HEK293 (cell line): ENCODE measurements at regions not wholly inside any gene's neighbourhood (a gene's known extent, or its start where the extent isn't known, plus 50 kb on each side); places are given as distances from the start of the nearest gene placed in this dataset.

Source experiments
- CTCF ChIA-PET: fragments of 350-600 bp; formaldehyde crosslinking; extraction: SDS; loops from one replicate; lab custom pipeline; 2021; ENCODE audit warnings: antibody characterized with exemption; lab: Yijun Ruan, JAX
- POLR2A ChIA-PET: fragments of 300-600 bp; formaldehyde crosslinking; extraction: SDS; loops from one replicate; lab custom pipeline; 2020; ENCODE audit warnings: antibody characterized with exemption, inconsistent platforms; lab: Yijun Ruan, JAX
- H3K27ac ChIP-seq: fragments of 200-500 bp; sonication (Bioruptor generic); 2 replicates; pipeline ENCODE4 v1.5.1; 2014; ENCODE audit warnings: low read depth, low read length, control low read depth, inconsistent platforms; ENCODE audit errors: extremely low read depth
- H3K36me3 ChIP-seq, 2 experiments: fragments of 200-500 bp in 1 of 2; sonication (Bioruptor generic) in 1 of 2; 1 replicate in 1 of 2; 2 replicates in 1 of 2; pipeline ENCODE4 v1.5.1; 2014 to 2017; ENCODE audit warnings: inconsistent platforms in 2 of 2, low read length in 2 of 2; ENCODE audit not compliant: control insufficient read depth in 2 of 2, insufficient read depth in 1 of 2
- H3K4me1 ChIP-seq: fragments of 200-500 bp; sonication (Bioruptor generic); 2 replicates; pipeline ENCODE4 v1.5.1; 2014; ENCODE audit warnings: mild to moderate bottlenecking, low read length, inconsistent platforms; ENCODE audit not compliant: control insufficient read depth, insufficient read depth
- H3K4me3 ChIP-seq: 2 replicates; pipeline ENCODE4 v1.5.1; 2011; ENCODE audit warnings: low read depth, mild to moderate bottlenecking, control low read depth, low read length, moderate library complexity
- H3K9me3 ChIP-seq: fragments of 200-500 bp; sonication (Bioruptor generic); 2 replicates; pipeline ENCODE4 v1.5.1; 2014; ENCODE audit warnings: low read depth, low read length, inconsistent platforms; ENCODE audit not compliant: control insufficient read depth, insufficient read depth
- GLI4 ChIP-seq: fragments of 450-650 bp; formaldehyde crosslinking; IDR thresholded peaks from 2 replicates; pipeline ENCODE4 v1.5.1; 2016; ENCODE audit warnings: missing biosample characterization, missing genetic modification characterization
- IKZF3 ChIP-seq: fragments of 450-650 bp; IDR thresholded peaks from 2 replicates; pipeline ENCODE4 v1.5.0; 2018; ENCODE audit warnings: missing biosample characterization, mild to moderate bottlenecking, missing genetic modification characterization, moderate library complexity
- KLF16 ChIP-seq: fragments of 450-650 bp; formaldehyde crosslinking; IDR thresholded peaks from 2 replicates; pipeline ENCODE4 v1.5.1; 2017; ENCODE audit warnings: missing biosample characterization, missing genetic modification characterization
- MYNN ChIP-seq: fragments of 450-650 bp; formaldehyde crosslinking; IDR thresholded peaks from 2 replicates; pipeline ENCODE4 v1.5.1; 2016; ENCODE audit warnings: missing biosample characterization, missing genetic modification characterization, borderline replicate concordance
- MZF1 ChIP-seq: fragments of 450-650 bp; formaldehyde crosslinking; IDR thresholded peaks from 2 replicates; pipeline ENCODE4 v1.5.1; 2017; ENCODE audit warnings: missing biosample characterization, missing genetic modification characterization, borderline replicate concordance
- PATZ1 ChIP-seq: fragments of 450-650 bp; formaldehyde crosslinking; IDR thresholded peaks from 2 replicates; pipeline ENCODE4 v1.5.1; 2016; ENCODE audit warnings: missing biosample characterization, missing genetic modification characterization
- SETDB1 ChIP-seq: IDR thresholded peaks from one replicate; pipeline ENCODE4 v1.6.1; 2017; ENCODE audit warnings: mild to moderate bottlenecking, low read length, moderate library complexity, mixed read lengths; ENCODE audit not compliant: insufficient read length
- SP7 ChIP-seq: fragments of 450-650 bp; formaldehyde crosslinking; IDR thresholded peaks from 2 replicates; pipeline ENCODE4 v1.5.1; 2016; ENCODE audit warnings: missing biosample characterization, missing genetic modification characterization
- TCF7L2 ChIP-seq: IDR thresholded peaks from 2 replicates; pipeline ENCODE4 v1.6.1; 2011; ENCODE audit warnings: low read depth, mild to moderate bottlenecking, inconsistent platforms, low read length, moderate library complexity, borderline replicate concordance
- ZBTB44 ChIP-seq: fragments of 450-650 bp; IDR thresholded peaks from 2 replicates; pipeline ENCODE4 v1.5.1; 2018; ENCODE audit warnings: missing biosample characterization, mild to moderate bottlenecking, missing genetic modification characterization
- ZFHX2 ChIP-seq: fragments of 450-650 bp; formaldehyde crosslinking; conservative IDR thresholded peaks from 2 replicates; pipeline ENCODE4 v1.5.1; 2016; ENCODE audit warnings: missing biosample characterization, missing genetic modification characterization
- ZFP3 ChIP-seq: fragments of 450-650 bp; formaldehyde crosslinking; IDR thresholded peaks from 2 replicates; pipeline ENCODE4 v1.5.1; 2016; ENCODE audit warnings: low read depth, missing biosample characterization, missing genetic modification characterization
- ZFP69B ChIP-seq: fragments of 450-650 bp; formaldehyde crosslinking; IDR thresholded peaks from 2 replicates; pipeline ENCODE4 v1.5.1; 2016; ENCODE audit warnings: missing biosample characterization, missing genetic modification characterization
- ZNF155 ChIP-seq: fragments of 450-650 bp; formaldehyde crosslinking; IDR thresholded peaks from 2 replicates; pipeline ENCODE4 v1.5.1; 2016; ENCODE audit warnings: missing biosample characterization, missing genetic modification characterization
- ZNF18 ChIP-seq: fragments of 450-650 bp; formaldehyde crosslinking; IDR thresholded peaks from 2 replicates; pipeline ENCODE4 v1.5.1; 2016; ENCODE audit warnings: missing biosample characterization, missing genetic modification characterization
- ZNF202 ChIP-seq: fragments of 450-650 bp; formaldehyde crosslinking; IDR thresholded peaks from 2 replicates; pipeline ENCODE4 v1.5.1; 2016; ENCODE audit warnings: missing biosample characterization, missing genetic modification characterization, borderline replicate concordance
- ZNF211 ChIP-seq: fragments of 450-650 bp; formaldehyde crosslinking; IDR thresholded peaks from 2 replicates; pipeline ENCODE4 v1.5.1; 2016; ENCODE audit warnings: low read depth, missing biosample characterization, missing genetic modification characterization
- ZNF24 ChIP-seq: fragments of 450-650 bp; formaldehyde crosslinking; IDR thresholded peaks from 2 replicates; pipeline ENCODE4 v1.5.1; 2016; ENCODE audit warnings: missing biosample characterization, missing genetic modification characterization
- ZNF514 ChIP-seq: fragments of 450-650 bp; formaldehyde crosslinking; IDR thresholded peaks from 2 replicates; pipeline ENCODE4 v1.5.1; 2016; ENCODE audit warnings: missing biosample characterization, missing genetic modification characterization
- ZNF621 ChIP-seq: fragments of 450-650 bp; formaldehyde crosslinking; IDR thresholded peaks from 2 replicates; pipeline ENCODE4 v1.5.1; 2017; ENCODE audit warnings: missing biosample characterization, missing genetic modification characterization
- ZNF664 ChIP-seq: fragments of 450-650 bp; formaldehyde crosslinking; IDR thresholded peaks from 2 replicates; pipeline ENCODE4 v1.5.1; 2016; ENCODE audit warnings: missing biosample characterization, missing genetic modification characterization
- ZNF701 ChIP-seq: fragments of 450-650 bp; formaldehyde crosslinking; IDR thresholded peaks from 2 replicates; pipeline ENCODE4 v1.5.1; 2016; ENCODE audit warnings: missing biosample characterization, missing genetic modification characterization
- ZNF777 ChIP-seq: fragments of 450-650 bp; formaldehyde crosslinking; IDR thresholded peaks from 2 replicates; pipeline ENCODE4 v1.5.1; 2017; ENCODE audit warnings: missing biosample characterization, missing genetic modification characterization, borderline replicate concordance
- ZNF792 ChIP-seq: fragments of 450-650 bp; formaldehyde crosslinking; IDR thresholded peaks from 2 replicates; pipeline ENCODE4 v1.5.1; 2016; ENCODE audit warnings: missing biosample characterization, missing genetic modification characterization

GRCh38 chr12:124440841-124441381 is 126.5 kb downstream of the NCOR2 start (continued):
- no peak for TF ChIP-seq SETDB1
- no peak for TF ChIP-seq ZNF24 (tag by site-specific recombination)
- no peak for TF ChIP-seq ZBTB44

GRCh38 chr12:124440031-124440626 is 127.3 kb downstream of the NCOR2 start:
- ChIA-PET CTCF (interaction anchor here (0.6 kb wide), 1 partner anchor 932 kb away, joined by 3 read pairs; no protein-coding TSS in a partner anchor), POLR2A (no interaction called here)
- TF ChIP-seq ZFP3 (tag by site-specific recombination) (no peak), ZNF664 (peak; percentile 76), IKZF3 (tag by site-specific recombination) (no peak)
- Histone ChIP-seq H3K27ac (no peak overlapping the region), H3K4me1 (no peaks in the 10 kb centered on the region), H3K4me3 (no peak overlapping the region), H3K9me3 (no peaks in the 10 kb centered on the region), H3K36me3 (peaks cover 3 to 26% of the 10 kb centered on the region in 2 experiments; a peak in 2 of 3 replicates)

- H3K9me3 ChIP-seq: no peaks in the 10 kb centered on the region
- H3K36me3 ChIP-seq: peaks cover 3 to 22% of the 10 kb centered on the region in 2 experiments; a peak in 2 of 3 replicates
- H3K27ac ChIP-seq: no peak overlapping the region
- POLR2A ChIA-PET: no interaction called here
- no peak overlapping the region for H3K4me3 ChIP-seq
- CTCF ChIA-PET: interaction anchor here (0.6 kb wide), 1 partner anchor 10 kb away, joined by 4 read pairs; no protein-coding TSS in a partner anchor
- H3K4me1 ChIP-seq: no peaks in the 10 kb centered on the region
- no peak for TF ChIP-seq SP7
- TF ChIP-seq TCF7L2: no peak
- no peak for TF ChIP-seq KLF16 (tag by site-specific recombination)
- no peak for TF ChIP-seq GLI4 (tag by site-specific recombination)
- TF ChIP-seq ZNF701 (tag by site-specific recombination): no peak
- TF ChIP-seq ZNF211: no peak
- no peak for TF ChIP-seq ZNF792 (tag by site-specific recombination)
- peak; percentile 45; the same call in 1 of the 2 replicates for TF ChIP-seq PATZ1 (tag by site-specific recombination)
- no peak for TF ChIP-seq IKZF3 (tag by site-specific recombination)
- no peak for TF ChIP-seq ZNF514 (tag by site-specific recombination)
- peak; percentile 55; the same call in 1 of the 2 replicates for TF ChIP-seq ZFP69B (tag by site-specific recombination)
- TF ChIP-seq ZFHX2 (tag by site-specific recombination): no peak
- TF ChIP-seq ZNF777 (tag by site-specific recombination): no peak
- TF ChIP-seq MYNN (tag by site-specific recombination): no peak
- no peak for TF ChIP-seq ZNF202 (tag by site-specific recombination)
- TF ChIP-seq MZF1 (tag by site-specific recombination): no peak
- no peak for TF ChIP-seq ZNF155 (tag by site-specific recombination)
- TF ChIP-seq ZNF18 (tag by site-specific recombination): no peak
- no peak for TF ChIP-seq ZNF621 (tag by site-specific recombination)
Measured at GRCh38 chr12:124438437-124439056, 128.9 kb downstream of the NCOR2 start.
